Mesothelial cell of epicardium (in vitro differentiated cells): ENCODE measurements at regions not wholly inside any gene's neighbourhood (a gene's known extent, or its start where the extent isn't known, plus 50 kb on each side); places are given as distances from the start of the nearest gene placed in this dataset.

Experiments used
- DNase-seq, 2 experiments: peaks; one replicate each; pipeline ENCODE4 v3.0.0; 2021; ENCODE audit warnings: low spot score in 2 of 2; ENCODE audit not compliant: unreplicated experiment in 2 of 2
- H3K27ac Mint-ChIP-seq: 2 replicates; pipeline ENCODE4 v1.8.0; 2021; ENCODE audit warnings: mixed read lengths
- H3K27me3 Mint-ChIP-seq: 2 replicates; pipeline ENCODE4 v1.8.0; 2021; ENCODE audit warnings: low read depth, mixed read lengths
- H3K36me3 Mint-ChIP-seq: 2 replicates; pipeline ENCODE4 v1.8.0; 2021; ENCODE audit warnings: mixed read lengths
- H3K4me1 Mint-ChIP-seq: 2 replicates; pipeline ENCODE4 v1.8.0; 2021; ENCODE audit warnings: mixed read lengths
- H3K4me3 Mint-ChIP-seq: 2 replicates; pipeline ENCODE4 v1.8.0; 2021; ENCODE audit warnings: mild to moderate bottlenecking, moderate library complexity, mixed read lengths
- H3K9me3 Mint-ChIP-seq: 2 replicates; pipeline ENCODE4 v1.8.0; 2021; ENCODE audit warnings: mixed read lengths
- TF ChIP-seq, protein P1 (sequence below): fragments of 200-600 bp; sonication (generic); IDR thresholded peaks from one replicate; pipeline ENCODE4 v1.5.0; 2021; ENCODE audit warnings: antibody characterized with exemption; ENCODE audit not compliant: unreplicated experiment

DNA sequence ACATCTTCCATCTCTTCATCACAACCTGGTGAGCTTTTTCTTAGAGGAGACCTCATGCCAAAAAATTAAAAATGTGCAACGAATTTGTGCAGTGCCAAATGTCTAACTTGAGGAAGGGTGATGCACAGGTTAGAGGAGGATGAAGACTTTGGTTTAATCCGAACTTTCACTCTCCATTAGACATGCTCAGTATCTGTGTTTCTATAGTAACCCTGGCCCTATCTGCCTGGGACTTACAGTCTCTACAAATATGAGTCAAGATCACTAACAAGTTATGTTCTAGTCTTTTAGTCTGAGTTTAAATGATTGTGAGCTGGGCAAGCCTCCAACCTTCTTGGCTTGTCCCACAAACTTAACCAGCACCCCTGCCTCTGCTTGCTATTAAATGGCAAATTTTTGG lies 377.0 kb downstream of the BMP2 start:
- H3K27me3 Mint-ChIP-seq, result peaks cover 4% of the 10 kb centered on the region
- no peak for DNase-seq
- H3K4me1 Mint-ChIP-seq, result no peaks in the 10 kb centered on the region
- TF ChIP-seq, protein P1, sequence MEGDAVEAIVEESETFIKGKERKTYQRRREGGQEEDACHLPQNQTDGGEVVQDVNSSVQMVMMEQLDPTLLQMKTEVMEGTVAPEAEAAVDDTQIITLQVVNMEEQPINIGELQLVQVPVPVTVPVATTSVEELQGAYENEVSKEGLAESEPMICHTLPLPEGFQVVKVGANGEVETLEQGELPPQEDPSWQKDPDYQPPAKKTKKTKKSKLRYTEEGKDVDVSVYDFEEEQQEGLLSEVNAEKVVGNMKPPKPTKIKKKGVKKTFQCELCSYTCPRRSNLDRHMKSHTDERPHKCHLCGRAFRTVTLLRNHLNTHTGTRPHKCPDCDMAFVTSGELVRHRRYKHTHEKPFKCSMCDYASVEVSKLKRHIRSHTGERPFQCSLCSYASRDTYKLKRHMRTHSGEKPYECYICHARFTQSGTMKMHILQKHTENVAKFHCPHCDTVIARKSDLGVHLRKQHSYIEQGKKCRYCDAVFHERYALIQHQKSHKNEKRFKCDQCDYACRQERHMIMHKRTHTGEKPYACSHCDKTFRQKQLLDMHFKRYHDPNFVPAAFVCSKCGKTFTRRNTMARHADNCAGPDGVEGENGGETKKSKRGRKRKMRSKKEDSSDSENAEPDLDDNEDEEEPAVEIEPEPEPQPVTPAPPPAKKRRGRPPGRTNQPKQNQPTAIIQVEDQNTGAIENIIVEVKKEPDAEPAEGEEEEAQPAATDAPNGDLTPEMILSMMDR, result no peak
- no peaks in the 10 kb centered on the region for H3K9me3 Mint-ChIP-seq
- no peak overlapping the region for H3K27ac Mint-ChIP-seq
- no peak overlapping the region for H3K4me3 Mint-ChIP-seq
- no peaks in the 10 kb centered on the region for H3K36me3 Mint-ChIP-seq

DNA sequence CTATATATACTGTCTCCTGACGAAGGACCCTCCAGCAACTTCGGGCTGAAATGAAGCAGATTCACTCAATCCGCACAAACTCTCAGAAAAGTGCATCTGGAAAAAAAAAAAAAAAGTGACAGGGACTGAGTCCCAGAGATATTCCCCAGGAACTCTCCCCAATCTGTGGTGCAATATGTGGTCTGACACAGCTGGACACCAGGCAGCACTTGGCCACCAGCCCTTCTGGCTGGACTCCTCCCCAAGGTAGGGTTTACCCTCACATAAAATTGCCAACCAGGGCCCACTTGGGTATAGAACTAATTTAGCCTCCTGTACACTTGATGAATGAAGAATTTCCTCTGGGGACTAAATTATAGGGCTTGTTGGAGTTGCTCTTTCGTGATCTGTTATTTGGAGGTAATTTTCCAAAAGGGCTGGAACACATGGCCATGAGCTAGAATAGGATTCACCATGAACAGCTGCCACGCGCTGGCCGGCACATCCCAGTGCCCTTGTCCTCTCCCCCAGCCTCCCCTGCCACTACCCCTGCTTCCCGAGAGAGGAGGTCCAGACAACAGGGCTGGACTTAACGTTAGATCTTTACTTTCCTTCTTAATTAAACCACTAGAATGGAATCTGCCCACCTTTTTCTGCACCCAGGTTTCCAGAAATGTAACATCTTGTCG lies 379.2 kb downstream of the BMP2 start:
- Mint-ChIP-seq H3K4me1 (no peaks in the 10 kb centered on the region), H3K9me3 (no peaks in the 10 kb centered on the region), H3K27ac (no peak overlapping the region), H3K27me3 (peaks cover 2% of the 10 kb centered on the region), H3K4me3 (no peak overlapping the region), H3K36me3 (no peaks in the 10 kb centered on the region)
- TF ChIP-seq, protein P1, result no peak
- no peak for DNase-seq

DNA sequence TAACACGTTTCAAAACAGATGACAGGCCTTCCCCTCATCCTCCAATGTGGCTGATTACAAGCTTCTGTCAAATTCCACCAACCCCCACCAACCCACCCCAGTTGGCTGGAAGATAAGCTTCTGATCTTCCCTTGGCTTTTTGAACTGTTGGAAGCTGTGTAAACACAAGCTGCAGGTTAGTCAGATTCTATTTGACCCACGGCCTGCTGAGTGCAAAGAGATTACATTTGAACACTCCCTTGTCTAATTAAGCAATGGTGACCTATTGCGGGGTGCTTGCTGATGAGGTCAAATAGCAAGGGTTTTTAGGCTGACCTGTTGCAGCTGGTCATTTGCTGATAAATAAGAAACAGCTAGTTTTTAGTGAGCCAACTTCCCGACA lies 379.7 kb downstream of the BMP2 start:
- H3K9me3 Mint-ChIP-seq, result no peaks in the 10 kb centered on the region
- no peaks in the 10 kb centered on the region for H3K4me1 Mint-ChIP-seq
- TF ChIP-seq, protein P1, result no peak
- peaks cover 2% of the 10 kb centered on the region for H3K27me3 Mint-ChIP-seq
- no peak overlapping the region for H3K4me3 Mint-ChIP-seq
- no peak for DNase-seq
- H3K36me3 Mint-ChIP-seq, result no peaks in the 10 kb centered on the region
- no peak overlapping the region for H3K27ac Mint-ChIP-seq

DNA sequence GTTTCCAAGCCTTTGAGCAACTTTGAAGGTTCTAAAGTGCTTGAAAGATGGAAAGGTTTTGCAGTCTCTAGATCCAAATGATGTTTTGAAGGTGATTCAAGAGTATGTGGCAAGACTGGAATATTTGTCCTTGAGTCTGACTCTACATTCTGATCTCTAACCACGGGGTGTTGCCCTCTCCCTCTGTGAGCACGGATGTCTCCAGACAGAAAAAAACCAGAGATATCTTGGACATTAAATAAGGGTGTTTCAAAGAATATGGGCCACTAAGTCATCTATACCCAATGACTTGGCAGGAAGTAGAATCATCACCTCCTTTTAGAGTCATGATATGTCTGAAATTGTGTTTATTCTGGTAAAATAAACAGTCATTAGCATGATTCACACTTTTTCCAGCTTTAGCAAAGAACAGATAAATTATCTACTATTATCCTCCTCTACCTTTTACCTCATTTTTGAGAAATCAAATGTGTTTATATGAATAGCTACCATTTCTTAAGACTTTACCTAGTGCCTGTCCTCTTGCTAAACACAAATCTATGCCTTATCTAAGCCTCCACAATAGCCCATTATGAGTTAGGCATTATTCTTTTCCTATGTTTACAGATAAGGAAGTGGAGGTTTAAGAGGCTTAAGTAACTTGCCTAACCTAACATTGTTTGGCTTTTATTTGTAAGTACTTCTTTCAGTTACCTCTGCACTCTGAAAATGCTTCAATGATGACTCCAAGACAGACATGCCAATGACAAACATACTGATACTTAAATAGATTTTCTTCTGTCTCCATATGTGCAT lies 384.4 kb downstream of the BMP2 start:
- DNase-seq, result no peak
- no peaks in the 10 kb centered on the region for H3K36me3 Mint-ChIP-seq
- H3K27ac Mint-ChIP-seq, result no peak overlapping the region
- no peaks in the 10 kb centered on the region for H3K4me1 Mint-ChIP-seq
- TF ChIP-seq, protein P1, result no peak
- H3K9me3 Mint-ChIP-seq, result no peaks in the 10 kb centered on the region
- no peak overlapping the region for H3K4me3 Mint-ChIP-seq
- peaks cover 2% of the 10 kb centered on the region for H3K27me3 Mint-ChIP-seq

DNA sequence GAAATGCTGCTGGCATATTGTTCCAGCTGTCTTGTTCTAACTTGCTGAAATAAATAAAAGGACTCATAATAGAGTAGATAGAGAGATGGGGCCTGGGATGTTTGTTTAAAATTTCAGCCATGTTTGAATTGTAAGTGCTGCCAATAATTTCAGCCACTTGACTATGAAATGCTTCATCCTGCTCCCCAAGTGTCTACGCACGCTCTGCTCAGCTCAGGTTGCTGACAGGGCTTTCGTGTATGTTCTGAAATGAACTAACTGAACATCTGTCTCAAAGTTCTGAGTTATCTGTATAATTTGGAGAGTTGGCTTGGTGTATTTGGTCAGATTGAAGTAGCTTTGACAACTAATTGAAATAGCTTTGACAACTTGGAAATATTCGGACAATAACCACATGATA lies 387.8 kb downstream of the BMP2 start:
- H3K36me3 Mint-ChIP-seq, result no peaks in the 10 kb centered on the region
- no peak for DNase-seq
- H3K4me3 Mint-ChIP-seq, result no peak overlapping the region
- H3K27me3 Mint-ChIP-seq, result no peaks in the 10 kb centered on the region
- H3K4me1 Mint-ChIP-seq, result no peaks in the 10 kb centered on the region
- no peaks in the 10 kb centered on the region for H3K9me3 Mint-ChIP-seq
- H3K27ac Mint-ChIP-seq, result no peak overlapping the region
- TF ChIP-seq, protein P1, result no peak
